ENCODE measurements at regions not wholly inside any gene's neighbourhood (a gene's known extent, or its start where the extent isn't known, plus 50 kb on each side); places are given as distances from the start of the nearest gene placed in this dataset.

DNA sequence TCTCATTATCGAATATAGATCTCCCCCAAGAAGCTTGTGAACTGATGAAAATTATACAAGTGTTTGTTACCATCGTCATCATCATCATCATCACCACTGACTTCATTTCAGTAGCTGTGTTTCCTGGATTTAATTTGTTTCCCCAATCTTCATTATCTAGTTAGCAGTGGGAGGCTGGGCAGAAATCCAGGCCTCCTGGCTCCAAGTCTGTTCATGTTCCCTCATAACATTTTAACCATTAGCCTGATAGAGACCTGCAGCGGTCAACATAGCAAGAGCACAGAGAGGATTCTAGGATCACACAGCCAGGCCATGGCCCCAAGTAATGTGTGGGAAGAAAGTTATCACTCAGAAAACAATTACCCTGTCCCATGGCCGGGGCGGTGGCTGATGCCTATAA lies 526.2 kb upstream of the CDH11 start:
- Histone ChIP-seq H3K27ac (replicated peaks in 1 of 4) (no peak overlapping the region), H3K9me3 (no peaks in the 10 kb centered on the region), H3K4me1 (no peaks in the 10 kb centered on the region), H3K4me3 (no peak overlapping the region), H3K36me3 (no peaks in the 10 kb centered on the region), H3K27me3 (no peaks in the 10 kb centered on the region)
- intact Hi-C loops (cut with DNase I): no loop called here
- no peak for TF ChIP-seq EP300 (IDR thresholded peaks at IDR 0.05)
- TF ChIP-seq, protein P1, sequence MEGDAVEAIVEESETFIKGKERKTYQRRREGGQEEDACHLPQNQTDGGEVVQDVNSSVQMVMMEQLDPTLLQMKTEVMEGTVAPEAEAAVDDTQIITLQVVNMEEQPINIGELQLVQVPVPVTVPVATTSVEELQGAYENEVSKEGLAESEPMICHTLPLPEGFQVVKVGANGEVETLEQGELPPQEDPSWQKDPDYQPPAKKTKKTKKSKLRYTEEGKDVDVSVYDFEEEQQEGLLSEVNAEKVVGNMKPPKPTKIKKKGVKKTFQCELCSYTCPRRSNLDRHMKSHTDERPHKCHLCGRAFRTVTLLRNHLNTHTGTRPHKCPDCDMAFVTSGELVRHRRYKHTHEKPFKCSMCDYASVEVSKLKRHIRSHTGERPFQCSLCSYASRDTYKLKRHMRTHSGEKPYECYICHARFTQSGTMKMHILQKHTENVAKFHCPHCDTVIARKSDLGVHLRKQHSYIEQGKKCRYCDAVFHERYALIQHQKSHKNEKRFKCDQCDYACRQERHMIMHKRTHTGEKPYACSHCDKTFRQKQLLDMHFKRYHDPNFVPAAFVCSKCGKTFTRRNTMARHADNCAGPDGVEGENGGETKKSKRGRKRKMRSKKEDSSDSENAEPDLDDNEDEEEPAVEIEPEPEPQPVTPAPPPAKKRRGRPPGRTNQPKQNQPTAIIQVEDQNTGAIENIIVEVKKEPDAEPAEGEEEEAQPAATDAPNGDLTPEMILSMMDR (IDR thresholded peaks at IDR 0.05): no peak
- TF ChIP-seq POLR2A (IDR thresholded peaks at IDR 0.05; ENCODE audit: low read depth): no peak
- TF ChIP-seq POLR2AphosphoS5 (IDR thresholded peaks at IDR 0.05): no peak
- 85% methylated on average over 5 of the region's 5 CpGs for WGBS
- no peak for DNase-seq (ENCODE audit: extremely low spot score)

DNA sequence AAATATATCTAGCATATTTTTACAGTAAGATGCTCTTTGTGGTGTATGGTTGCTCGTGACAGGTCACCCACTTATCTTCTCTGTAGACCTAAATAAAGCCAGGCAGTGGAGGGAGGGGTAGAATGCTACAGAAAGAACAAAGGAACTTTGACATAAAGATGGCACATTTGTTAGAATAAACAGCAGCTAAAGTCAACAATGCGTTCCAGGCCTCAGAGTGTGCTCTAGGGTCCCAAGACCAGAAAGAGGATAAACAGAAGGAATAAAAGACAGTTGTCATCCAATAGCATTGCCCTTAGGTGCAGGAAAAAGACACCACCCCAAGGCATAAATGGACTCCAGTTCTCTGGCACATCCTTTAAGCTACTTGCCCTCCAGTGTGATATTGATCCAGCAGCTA lies 523.0 kb upstream of the CDH11 start:
- no peaks in the 10 kb centered on the region for H3K27me3 ChIP-seq
- intact Hi-C loops (cut with DNase I): no loop called here
- no peak overlapping the region for H3K27ac ChIP-seq (replicated peaks in 1 of 4)
- no peaks in the 10 kb centered on the region for H3K36me3 ChIP-seq
- TF ChIP-seq, protein P1 (IDR thresholded peaks at IDR 0.05): no peak
- TF ChIP-seq POLR2AphosphoS5 (IDR thresholded peaks at IDR 0.05) (no peak), EP300 (IDR thresholded peaks at IDR 0.05) (no peak), POLR2A (IDR thresholded peaks at IDR 0.05; ENCODE audit: low read depth) (no peak)
- no peak for DNase-seq (ENCODE audit: extremely low spot score)
- no peaks in the 10 kb centered on the region for H3K9me3 ChIP-seq
- no peaks in the 10 kb centered on the region for H3K4me1 ChIP-seq
- 81% methylated on average over 2 of the region's 2 CpGs for WGBS
- no peak overlapping the region for H3K4me3 ChIP-seq

GRCh38 chr16:65641762-65642289 lies 520.0 kb upstream of the CDH11 start:
- Histone ChIP-seq H3K9me3 (no peaks in the 10 kb centered on the region), H3K36me3 (no peaks in the 10 kb centered on the region), H3K4me3 (no peak overlapping the region), H3K27me3 (no peaks in the 10 kb centered on the region), H3K4me1 (no peaks in the 10 kb centered on the region), H3K27ac (replicated peaks in 1 of 4) (no peak overlapping the region)
- 91% methylated on average over 3 of the region's 3 CpGs for WGBS
- DNase-seq (ENCODE audit: extremely low spot score): no peak
- no peak for TF ChIP-seq POLR2AphosphoS5 (IDR thresholded peaks at IDR 0.05)
- no peak for TF ChIP-seq POLR2A (IDR thresholded peaks at IDR 0.05; ENCODE audit: low read depth)
- no peak for TF ChIP-seq EP300 (IDR thresholded peaks at IDR 0.05)
- TF ChIP-seq, protein P1 (IDR thresholded peaks at IDR 0.05): no peak
- intact Hi-C loops (cut with DNase I): no loop called here

DNA sequence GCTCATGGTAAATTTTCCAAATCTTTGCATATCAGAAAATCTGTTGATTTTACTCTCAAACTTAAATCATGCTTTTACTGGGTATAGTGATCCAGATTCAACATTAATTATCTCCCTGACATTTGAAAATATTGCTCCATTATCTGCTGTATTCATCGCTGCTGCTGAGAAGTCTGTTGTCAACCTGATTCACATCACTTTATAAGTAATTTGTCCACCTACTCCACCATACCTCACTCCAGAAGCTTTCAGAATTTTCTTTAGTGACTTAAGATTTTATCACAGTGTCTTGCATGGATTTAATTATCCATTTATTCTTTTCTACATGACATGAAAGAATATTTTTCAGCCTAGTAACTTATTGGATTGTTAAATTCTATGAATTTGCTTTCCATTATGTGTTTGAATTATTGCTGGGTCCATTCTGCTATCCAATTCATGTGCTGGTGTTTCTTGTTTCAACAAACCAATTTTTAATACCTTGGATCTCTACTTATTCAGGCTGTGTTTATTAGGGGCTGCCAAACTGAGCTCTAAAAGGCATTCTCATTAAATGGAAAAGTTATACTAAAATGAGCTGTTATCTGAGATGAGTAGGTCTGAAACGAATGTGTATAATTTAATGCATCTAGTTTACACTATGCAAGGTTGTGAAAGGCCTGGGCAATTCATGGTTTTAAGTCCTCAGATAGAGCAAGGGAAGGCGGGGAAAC lies 519.3 kb upstream of the CDH11 start:
- no peaks in the 10 kb centered on the region for H3K4me1 ChIP-seq
- intact Hi-C loops (cut with DNase I): no loop called here
- H3K27me3 ChIP-seq: no peaks in the 10 kb centered on the region
- H3K27ac ChIP-seq (replicated peaks in 1 of 4): no peak overlapping the region
- no peak for DNase-seq (ENCODE audit: extremely low spot score)
- TF ChIP-seq, protein P1 (IDR thresholded peaks at IDR 0.05): no peak
- TF ChIP-seq EP300 (IDR thresholded peaks at IDR 0.05): no peak
- TF ChIP-seq POLR2AphosphoS5 (IDR thresholded peaks at IDR 0.05): no peak
- no peak for TF ChIP-seq POLR2A (IDR thresholded peaks at IDR 0.05; ENCODE audit: low read depth)
- H3K4me3 ChIP-seq: no peak overlapping the region
- H3K36me3 ChIP-seq: no peaks in the 10 kb centered on the region
- WGBS: 51% methylated on average over 3 of the region's 3 CpGs
- H3K9me3 ChIP-seq: no peaks in the 10 kb centered on the region

DNA sequence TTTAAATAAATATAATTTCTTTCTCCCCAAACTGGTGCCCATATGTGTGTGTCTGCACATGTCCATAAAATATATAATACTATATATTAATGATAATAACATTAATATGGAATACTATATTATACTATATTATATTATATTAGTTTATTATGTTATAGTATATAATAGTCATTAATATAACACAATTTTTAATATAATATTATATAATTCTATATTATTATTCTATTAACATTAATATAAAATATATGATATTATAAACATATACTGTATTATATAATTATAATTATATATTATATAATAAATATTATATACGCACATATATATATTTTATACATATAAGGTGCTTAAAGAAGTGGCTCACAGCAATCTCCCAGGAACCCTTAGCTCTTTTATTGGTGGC lies 513.0 kb upstream of the CDH11 start:
- H3K4me3 ChIP-seq: no peak overlapping the region
- TF ChIP-seq POLR2A (IDR thresholded peaks at IDR 0.05; ENCODE audit: low read depth): no peak
- TF ChIP-seq EP300 (IDR thresholded peaks at IDR 0.05): no peak
- TF ChIP-seq, protein P1 (IDR thresholded peaks at IDR 0.05): no peak
- TF ChIP-seq POLR2AphosphoS5 (IDR thresholded peaks at IDR 0.05): no peak
- H3K36me3 ChIP-seq: no peaks in the 10 kb centered on the region
- intact Hi-C loops (cut with DNase I): no loop called here
- H3K4me1 ChIP-seq: no peaks in the 10 kb centered on the region
- no peaks in the 10 kb centered on the region for H3K27me3 ChIP-seq
- no peak for DNase-seq (ENCODE audit: extremely low spot score)
- no peaks in the 10 kb centered on the region for H3K9me3 ChIP-seq
- 100% methylated on average over 1 of the region's 1 CpG for WGBS
- no peak overlapping the region for H3K27ac ChIP-seq (replicated peaks in 1 of 4)
